HG02885 (cell line): ENCODE measurements at regions not wholly inside any gene's neighbourhood (a gene's known extent, or its start where the extent isn't known, plus 50 kb on each side); places are given as distances from the start of the nearest gene placed in this dataset.

Experiments
- ATAC-seq: cut with Tn5 transposase; IDR thresholded peaks from one replicate; pipeline ENCODE4 v1.9.1; 2021; ENCODE audit warnings: mild to moderate bottlenecking; ENCODE audit not compliant: unreplicated experiment, poor library complexity

DNA sequence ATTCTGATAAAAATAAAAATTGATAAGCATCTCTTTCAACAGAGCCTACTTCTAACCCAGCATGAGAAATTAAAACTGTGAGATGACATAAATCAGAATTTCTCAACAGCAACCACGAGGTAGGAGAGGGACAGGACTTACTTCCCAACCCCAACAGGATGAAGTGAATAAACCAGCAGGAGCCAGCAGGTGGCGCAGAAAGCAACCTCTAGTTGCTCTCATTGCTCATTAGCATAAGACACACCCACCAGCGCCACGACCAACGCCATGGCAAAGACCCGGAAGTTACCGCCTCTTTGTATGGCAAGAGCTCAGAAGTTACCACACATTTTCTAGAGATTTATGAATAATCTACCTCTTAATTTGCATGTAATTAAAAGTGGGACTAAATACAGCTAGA, 189.4 kb upstream of the CDH8 start:
- peak; percentile 98 for ATAC-seq

DNA sequence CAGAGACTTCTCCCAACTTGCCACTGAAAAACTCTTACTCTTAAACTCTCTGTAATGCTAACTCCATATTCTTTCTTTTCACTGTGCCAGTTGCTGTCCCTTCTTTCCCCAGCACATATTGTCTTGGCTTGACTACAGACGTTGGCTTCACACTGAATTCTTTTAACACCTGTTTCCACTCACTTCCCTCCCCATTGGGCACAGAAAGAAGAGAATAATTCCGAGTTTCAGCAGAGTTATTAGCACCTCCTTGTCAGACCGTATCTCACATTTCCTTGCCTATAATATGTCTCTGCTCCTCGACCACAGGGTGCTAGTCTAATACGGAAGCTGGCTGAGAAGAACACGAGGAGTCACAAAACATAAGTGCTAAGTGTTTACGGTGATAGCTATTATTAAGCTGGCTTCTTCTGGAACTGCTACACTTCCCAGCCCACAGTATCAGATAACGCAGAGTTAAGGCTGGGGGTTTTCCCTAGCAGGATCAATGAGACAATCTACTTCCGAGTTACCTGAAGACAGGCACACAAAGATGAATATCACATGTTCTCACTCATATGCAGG, 188.5 kb upstream of the CDH8 start:
- no peak for ATAC-seq

DNA sequence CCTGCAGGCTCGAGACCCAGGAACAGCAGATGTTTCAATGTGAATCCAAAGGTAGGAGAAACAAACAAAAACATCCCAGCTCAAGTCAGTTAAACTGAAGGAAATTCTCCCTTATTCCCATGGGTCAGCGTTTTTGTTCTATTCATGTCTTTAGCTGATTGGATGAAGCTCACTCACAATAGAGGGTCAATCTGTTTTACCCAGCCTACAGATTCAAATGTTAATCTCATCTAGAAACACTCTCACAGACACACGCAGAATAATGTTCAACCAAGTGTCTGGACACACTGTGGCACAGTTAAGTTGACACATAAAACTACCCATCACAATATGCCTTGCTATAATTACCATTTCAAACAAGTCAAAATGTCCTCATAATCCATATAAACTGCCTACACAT, 180.6 kb upstream of the CDH8 start:
- no peak for ATAC-seq

DNA sequence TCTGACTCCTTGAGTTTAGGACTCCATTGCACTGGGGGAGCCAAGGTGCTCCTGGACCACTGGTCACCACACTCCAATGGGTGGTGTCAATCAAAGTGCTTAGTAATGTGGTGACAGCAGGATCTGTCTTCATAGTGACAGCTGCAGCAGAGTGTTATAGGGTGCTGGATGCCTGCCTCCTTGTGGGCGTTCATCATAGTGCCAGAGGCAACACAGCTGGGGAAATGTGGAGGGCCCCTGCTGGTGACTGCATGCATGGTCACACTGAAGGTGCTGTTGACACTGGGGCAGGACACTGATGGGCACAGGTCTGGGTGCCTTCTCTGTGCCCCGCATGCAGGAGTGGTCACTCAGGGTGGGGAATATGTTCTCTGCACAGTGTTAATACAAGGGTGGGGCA, 177.5 kb upstream of the CDH8 start:
- ATAC-seq: no peak

DNA sequence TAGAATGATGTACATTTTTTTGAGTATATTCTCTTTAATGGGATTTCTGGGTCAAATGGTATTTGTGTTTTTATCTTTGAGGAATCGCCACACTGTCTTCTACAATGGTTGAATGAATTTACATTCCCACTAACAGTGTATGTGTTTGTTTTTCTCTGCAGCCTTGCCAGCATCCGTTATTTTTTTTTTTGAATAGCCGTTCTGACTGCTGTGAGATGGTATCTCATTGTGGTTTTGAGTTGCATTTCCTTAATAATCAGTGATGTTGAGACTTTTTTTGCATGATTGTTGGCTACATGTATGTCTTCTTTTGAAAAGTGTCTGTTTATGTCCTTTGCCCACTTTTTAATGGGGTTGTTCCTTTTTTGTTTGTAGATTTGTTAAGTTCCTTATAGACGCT, 172.7 kb upstream of the CDH8 start:
- ATAC-seq: no peak

DNA sequence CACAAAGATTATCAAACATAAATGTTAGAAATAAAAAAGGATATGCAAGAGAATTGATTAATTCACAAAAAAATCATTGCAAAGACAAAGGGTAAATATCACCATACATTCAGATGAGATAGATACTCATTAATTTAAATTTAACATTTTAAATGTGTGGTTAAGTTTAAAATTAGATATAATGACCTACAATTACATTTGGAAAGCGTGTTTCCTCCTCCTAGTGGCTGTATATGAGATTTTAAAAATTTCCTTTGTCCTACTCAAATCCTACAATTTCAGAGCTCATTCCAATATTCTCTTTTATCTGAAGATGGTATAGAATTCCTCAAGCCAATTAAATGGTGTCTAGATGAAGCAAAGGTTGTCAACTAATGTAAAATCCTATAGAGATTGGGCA, 169.2 kb upstream of the CDH8 start:
- ATAC-seq: no peak

DNA sequence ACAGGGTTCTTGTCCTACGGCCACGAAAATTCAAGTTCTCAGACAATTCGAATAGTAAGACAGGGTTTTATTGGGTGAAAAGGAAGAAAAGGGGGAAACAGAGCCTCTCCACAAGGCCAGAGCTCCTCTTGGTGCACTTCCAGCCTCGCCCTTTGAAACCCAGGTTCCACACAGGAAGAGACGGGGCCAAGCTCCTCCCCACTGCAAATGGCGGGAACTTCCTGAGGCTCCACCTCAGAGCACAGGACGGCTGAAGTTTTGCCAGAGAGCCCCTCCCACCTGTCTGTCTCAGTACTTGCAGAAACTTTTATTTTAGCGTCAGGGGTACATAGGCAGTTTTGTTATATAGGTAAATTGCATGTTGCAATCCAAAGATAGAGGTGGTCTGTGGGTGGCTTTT, 165.7 kb upstream of the CDH8 start:
- no peak for ATAC-seq

DNA sequence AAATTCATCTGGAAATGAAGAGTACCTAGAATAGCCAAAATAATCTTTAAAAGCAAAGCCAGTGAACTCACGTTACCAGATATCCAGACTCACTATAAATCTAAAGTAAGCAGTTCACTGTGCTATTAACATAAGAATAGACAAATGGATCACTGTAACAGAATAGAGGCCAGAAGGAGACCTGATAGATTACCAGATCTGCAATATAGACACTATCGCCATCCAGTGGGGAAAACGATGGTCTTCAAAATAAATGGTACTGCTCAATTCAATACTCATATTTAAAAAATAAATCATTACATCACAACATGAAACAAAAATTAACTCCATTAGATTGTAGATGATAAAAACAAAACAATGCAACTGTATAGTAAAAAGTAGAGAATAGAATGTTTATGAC, 158.6 kb upstream of the CDH8 start:
- ATAC-seq: no peak

DNA sequence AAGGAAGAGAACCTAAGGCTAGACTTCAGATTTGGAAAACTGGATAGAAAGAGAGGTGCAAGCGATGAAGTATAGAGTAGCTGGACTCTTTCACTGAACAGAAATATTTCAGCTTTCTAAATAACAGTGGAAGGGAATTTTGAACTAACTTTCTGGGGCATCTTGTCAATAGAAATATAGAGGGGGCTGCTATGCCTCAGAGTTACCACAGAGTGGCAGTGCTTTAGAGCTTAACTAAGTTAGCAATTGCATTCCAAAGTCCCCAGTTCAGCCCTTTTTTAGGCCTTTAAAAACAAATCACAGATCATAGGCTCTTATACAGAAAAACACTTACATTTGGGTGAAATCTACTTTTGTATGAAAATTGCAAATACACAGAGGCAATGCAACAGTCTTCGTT, 154.2 kb upstream of the CDH8 start:
- ATAC-seq: no peak

DNA sequence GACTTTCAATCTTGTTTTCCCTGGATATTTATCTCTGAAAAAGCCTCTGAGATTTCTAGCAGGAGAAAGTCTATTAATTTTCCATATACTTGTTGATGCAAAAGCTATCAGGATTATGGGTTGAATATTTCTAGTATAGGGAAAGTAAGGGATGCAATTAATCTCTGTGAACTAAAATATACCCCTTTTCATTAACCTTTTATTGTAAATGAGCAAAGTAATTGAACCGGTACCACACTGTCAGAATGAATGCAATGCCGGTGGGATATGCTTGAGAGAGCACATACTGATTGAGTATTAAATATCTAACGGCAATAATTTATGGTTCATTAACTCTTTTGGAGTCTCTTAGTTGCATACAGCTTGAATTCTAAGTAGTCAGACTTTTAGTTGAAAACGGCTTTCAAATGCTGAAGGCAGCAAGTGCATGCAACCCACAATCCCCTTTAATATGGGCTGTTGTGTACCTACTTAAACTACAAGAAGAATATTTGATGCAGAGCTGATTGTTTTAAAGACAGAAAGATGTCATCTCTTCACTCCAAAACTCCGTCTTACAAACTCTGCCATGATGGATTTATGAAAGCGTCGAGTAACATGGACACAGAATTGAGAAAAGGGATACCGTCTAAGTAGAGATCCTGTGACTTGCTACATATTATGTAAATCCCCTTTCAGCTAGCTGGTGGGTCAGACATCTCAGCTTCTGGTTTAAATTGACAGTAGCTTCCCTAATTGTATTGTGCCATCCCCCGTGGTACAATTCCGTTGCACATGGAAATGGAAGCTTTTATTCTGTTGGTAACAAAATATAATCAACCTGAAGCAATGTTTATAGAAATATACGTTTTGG, 141.3 kb upstream of the CDH8 start:
- no peak for ATAC-seq

DNA sequence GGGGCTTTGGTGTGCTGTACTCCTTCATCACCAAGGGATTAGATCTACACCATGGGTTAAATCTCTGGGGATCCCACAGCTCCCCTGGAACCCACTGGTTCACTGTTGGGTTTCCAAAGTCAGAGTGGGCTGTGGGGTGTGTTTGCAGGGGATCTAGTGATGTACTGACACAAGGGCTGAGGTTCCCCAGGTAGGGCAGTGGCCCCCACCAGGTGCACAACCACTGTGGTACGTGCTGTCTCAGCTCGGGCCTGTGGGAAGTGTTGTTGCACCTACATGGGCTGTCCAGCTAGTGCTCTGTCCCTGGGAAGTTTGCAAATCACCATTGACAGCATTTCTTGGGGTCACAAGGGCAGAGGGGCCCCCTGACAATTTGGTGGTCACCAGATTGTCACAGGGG, 134.4 kb upstream of the CDH8 start:
- ATAC-seq: no peak

DNA sequence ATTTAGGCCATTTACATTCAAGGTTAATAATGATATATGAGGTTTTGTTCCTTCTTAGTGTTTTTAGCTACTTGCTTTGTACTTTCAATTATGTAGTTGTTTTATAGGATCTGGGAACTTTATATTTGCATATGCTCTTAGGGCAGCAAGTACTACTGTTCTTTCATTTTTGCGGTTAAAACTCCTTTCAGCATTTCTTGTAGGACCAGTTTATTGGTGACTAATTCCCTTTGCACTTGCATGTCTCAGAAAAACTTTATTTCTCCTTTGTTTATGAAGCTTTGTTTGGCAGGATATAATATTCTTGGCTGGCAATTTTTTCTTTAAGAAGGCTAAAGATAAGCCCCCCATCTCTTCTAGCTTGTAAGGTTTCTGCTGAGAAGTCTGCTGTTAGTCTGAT, 131.3 kb upstream of the CDH8 start:
- no peak for ATAC-seq

DNA sequence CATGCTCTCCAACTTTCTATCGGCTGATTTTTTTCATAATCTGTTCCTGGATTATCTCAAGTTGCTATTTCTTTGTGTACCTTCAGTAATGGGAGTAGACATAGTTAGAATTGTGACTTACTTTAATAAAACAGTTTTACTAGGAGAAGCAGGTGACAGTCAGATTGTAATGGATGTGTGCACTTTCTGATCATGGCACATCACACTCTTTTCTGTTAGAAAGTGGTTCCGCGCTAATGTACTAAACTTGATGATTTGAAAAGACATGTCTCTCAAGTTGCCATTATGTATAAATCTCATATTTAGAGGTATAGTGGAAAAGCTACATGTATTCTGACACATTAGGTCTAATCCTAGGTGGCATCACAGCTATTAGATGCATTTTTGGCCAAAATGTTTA, 121.3 kb upstream of the CDH8 start:
- ATAC-seq: no peak

DNA sequence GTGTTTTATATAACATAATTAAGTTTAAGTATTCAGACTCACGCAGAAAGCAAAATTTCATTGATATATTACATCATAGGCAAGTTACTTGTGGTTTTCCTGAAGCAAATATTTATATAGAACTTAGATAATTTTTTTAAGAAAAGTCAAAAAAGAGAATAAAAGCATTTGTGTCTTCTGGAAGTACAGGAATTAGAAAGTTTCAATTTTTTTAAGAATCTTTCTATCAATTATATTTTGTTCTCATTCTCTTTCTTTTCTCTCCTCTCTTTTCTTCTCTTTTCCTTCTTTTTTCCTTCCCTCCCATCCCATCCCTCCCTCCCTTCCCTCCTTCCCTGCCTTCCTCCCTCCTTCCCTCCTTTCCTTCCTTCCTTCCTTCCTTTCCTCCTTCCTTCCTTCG, 120.7 kb upstream of the CDH8 start:
- no peak for ATAC-seq

DNA sequence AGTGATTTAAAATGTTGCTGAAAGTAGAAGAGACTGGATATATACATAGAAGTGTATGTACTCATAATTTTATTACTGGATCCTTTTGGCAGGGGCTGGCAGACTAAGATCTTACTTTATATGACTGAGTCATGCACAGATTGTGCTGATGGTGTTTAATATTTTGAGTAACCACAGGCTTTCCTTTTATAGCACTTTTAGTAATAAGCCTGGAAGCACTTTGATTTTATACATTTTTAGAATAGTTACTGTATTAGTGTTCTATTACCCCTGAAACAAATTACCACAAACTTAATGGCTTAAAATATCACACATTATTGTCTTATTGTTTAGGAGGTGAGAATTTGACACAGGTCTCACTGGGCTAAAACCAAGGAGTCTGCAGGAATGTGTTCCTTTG, 113.4 kb upstream of the CDH8 start:
- no peak for ATAC-seq

DNA sequence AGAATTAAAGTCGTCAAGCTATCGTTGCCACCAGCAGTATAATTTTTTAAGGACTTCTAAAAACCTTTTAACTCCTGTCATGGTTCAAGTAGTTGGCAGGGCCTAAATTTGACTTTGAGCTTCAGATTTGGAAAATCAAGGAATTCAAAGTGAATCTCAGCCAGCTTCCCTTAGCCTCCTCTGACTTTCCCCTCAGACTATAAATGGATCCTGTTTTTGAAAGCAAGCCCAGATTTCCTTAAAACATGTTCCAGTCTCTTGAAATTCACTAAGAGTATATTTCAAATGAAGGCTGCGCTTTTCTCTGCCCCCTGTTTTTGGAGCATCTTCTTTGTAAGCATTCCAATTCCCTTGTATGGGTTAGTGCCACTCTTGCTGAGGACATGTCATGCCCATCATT, 101.8 kb upstream of the CDH8 start:
- ATAC-seq: no peak

DNA sequence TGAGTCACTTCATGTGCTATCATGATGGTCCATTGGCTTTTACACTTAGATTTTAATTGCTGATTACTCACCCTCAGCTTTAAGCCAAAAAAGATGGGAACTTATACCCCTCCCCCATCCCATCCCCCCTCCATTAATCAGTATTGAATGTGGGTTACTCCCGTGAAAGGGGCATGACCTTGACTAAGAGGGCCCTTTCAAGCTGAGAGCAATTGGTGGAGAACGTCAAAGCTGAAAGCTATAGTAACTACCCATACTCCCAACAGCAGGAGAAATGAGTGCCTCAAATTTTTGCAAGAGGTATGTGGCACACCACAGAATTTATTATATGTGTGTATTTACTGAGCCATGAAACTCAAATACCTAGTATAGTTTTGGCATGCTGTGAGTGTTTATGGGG, 99.7 kb upstream of the CDH8 start:
- no peak for ATAC-seq

DNA sequence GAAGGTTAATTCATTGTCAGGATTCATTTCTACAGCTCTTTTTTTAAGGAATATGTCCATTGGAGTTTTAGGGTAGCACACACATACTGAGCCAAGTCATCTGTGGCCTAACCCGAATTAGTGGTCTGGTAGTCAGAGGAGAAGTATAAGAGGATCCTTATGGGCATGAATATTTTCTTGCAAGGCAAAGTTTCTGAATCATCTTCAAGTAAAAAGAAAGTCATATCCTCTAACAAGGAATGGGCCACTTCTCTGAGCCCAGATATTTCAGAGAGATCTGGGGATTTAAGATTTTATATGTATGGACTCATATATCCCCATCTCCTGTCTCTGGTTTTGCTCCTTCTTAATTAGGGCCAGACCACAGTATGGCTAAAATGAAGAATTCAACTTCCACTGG, 99.2 kb upstream of the CDH8 start:
- no peak for ATAC-seq

DNA sequence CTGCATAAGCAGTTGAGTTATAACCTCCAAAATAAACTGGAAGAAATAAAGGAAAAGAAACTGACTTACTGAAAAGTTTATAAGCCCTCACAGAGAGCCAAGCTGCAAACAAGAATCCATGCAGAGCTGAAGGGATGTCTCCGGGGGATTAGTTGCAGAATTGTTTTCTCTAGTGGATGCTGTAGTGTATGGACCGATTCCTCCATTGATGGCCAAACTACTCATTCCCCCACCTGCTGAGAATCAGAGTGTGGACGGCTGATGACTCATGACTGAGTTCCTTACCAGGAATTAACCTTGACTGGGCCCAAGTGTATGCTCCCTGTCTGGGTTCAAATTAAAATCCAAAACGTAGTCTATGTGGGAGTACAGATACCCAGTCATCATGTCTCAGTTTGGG, 93.9 kb upstream of the CDH8 start:
- ATAC-seq: no peak

DNA sequence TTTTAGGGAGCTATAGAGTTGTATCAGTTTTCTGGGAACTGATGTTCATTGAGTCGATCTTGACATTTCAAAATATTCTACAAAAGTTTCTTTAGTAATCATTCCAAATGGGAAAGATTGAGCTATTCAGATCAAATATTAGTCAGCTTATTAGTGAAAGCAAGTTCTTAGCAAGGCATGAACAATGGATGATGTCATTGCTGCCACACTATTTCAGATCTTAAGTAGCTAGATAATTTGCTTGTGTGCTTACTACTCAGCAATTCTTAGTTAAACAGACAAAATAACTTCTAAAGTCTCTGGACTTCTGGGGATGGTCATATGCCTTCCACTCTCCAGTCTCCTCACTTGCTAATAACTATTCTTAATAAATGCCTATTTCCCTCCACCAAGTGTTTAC, 69.0 kb upstream of the CDH8 start:
- no peak for ATAC-seq

DNA sequence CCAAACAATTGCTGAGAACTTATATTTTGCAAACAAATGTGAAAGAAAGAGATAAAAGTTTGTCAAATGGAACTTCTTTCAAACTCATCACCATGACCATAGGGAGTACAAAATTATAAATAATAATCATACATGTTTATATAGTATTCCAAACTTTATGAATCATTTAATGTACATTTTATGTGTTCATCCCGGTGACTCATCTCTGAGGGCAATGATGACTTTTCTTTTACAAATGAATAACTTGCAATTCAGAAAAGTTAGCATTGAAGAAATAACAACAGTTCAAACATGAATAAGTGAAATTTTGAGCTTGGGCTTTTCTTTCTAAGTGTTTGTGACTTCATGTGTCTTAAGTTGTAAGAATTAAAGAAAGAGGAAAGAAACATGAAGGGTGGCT, 66.3 kb upstream of the CDH8 start:
- no peak for ATAC-seq

DNA sequence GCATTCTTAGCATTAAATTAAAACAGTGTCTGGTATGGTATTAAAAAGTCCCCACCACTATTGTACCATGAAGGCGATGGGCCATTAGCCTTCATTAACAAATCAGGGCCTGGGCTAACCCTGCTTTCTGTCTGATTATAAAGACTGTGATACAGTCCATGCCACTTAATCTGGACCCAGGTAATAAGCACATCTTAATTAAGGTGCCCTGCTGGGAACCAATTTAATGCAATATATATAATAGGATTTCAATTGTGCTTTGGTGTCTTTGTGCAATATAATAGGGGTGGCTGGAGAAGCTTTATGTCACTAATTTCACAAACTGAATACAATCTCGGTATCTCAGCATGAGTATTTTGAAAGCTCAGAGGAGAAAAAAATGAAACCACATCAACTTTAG, 64.4 kb upstream of the CDH8 start:
- ATAC-seq: no peak
